K562 (cell line): ENCODE measurements at regions not wholly inside any gene's neighbourhood (a gene's known extent, or its start where the extent isn't known, plus 50 kb on each side); places are given as distances from the start of the nearest gene placed in this dataset.

ENCODE experiments used
- BCL6 ChIP-seq: fragments of 250-450 bp; sonication (Bioruptor Pico); IDR thresholded peaks from 2 replicates; pipeline ENCODE4 v1.4.0; 2020
- HDAC1 ChIP-seq, 2 experiments: fragments of 450-650 bp; IDR thresholded peaks; 2 replicates each; pipeline ENCODE4 v1.6.1; 2016 to 2017; ENCODE audit warnings: inconsistent platforms in 1 of 2, mild to moderate bottlenecking in 1 of 2, moderate library complexity in 1 of 2
- IRF9 ChIP-seq: fragments of 450-650 bp; IDR thresholded peaks from 2 replicates; pipeline ENCODE4 v1.6.1; 2016; ENCODE audit warnings: missing biosample characterization, missing genetic modification characterization
- JUND ChIP-seq, 2 experiments: IDR thresholded peaks; 2 replicates in 1 of 2; 3 replicates in 1 of 2; pipeline ENCODE4 v1.6.1; 2011; ENCODE audit warnings: borderline replicate concordance in 2 of 2, low read depth in 2 of 2, low read length in 2 of 2, improper control_type of control experiment in 1 of 2, missing biosample characterization in 1 of 2, missing genetic modification characterization in 1 of 2, missing genetic modification reagents in 1 of 2
- MYC ChIP-seq, 2 experiments: fragments of 250-450 bp in 1 of 2; sonication (Bioruptor Pico) in 1 of 2; IDR thresholded peaks; 2 replicates each; pipeline versions ENCODE4 v1.5.1 to v1.6.1; 2012 to 2021; ENCODE audit warnings: low read depth in 2 of 2, borderline replicate concordance in 1 of 2, improper control_type of control experiment in 1 of 2, low read length in 1 of 2, mild to moderate bottlenecking in 1 of 2, moderate library complexity in 1 of 2
- NCOA1 ChIP-seq: fragments of 450-650 bp; IDR thresholded peaks from 2 replicates; pipeline ENCODE4 v1.6.1; 2016; ENCODE audit warnings: low read depth
- SIN3A ChIP-seq, 2 experiments: fragments of 150-350 bp in 1 of 2; IDR thresholded peaks; 2 replicates each; pipeline ENCODE4 v1.6.1; 2011 to 2016; ENCODE audit warnings: borderline replicate concordance in 2 of 2, low read depth in 2 of 2, low read length in 2 of 2, mild to moderate bottlenecking in 2 of 2, moderate library complexity in 2 of 2; ENCODE audit not compliant: control insufficient read depth in 1 of 2
- ZBTB40 ChIP-seq, 2 experiments: fragments of 450-650 bp in 1 of 2; sonication (generic) in 1 of 2; formaldehyde crosslinking in 1 of 2; IDR thresholded peaks; 2 replicates each; pipeline versions ENCODE4 v1.7.1 to v1.9.0; 2016 to 2022; ENCODE audit warnings: inconsistent platforms in 1 of 2, mild to moderate bottlenecking in 1 of 2, missing genetic modification reagents in 1 of 2
- ZNF589 ChIP-seq: fragments of 200-800 bp; sonication (Bioruptor generic); IDR thresholded peaks from 2 replicates; pipeline ENCODE4 v1.6.1; 2016; ENCODE audit warnings: low read depth, missing genetic modification characterization, missing compliant biosample characterization
- ZNF644 ChIP-seq: fragments of 200-800 bp; sonication (Bioruptor generic); IDR thresholded peaks from 2 replicates; pipeline ENCODE4 v1.6.1; 2016; ENCODE audit warnings: low read depth, missing genetic modification characterization, missing compliant biosample characterization
- ZNF717 ChIP-seq: fragments of 250-450 bp; sonication (Bioruptor Pico); IDR thresholded peaks from 2 replicates; pipeline ENCODE4 v1.5.0; 2021

GRCh38 chr1:110746644-110747259 lies 72.0 kb upstream of the KCNA3 start (continued):
- TF ChIP-seq ZBTB40 (IDR thresholded peaks at IDR 0.05) (0 out of 2 replicates have a peak, but pooled peaks have one; percentile 43), ZBTB40 (CRISPR knock-in tag; IDR thresholded peaks at IDR 0.05) (no peak), MYC (IDR thresholded peaks at IDR 0.05; ENCODE audit: low read depth, low read length) (no peak), MYC (CRISPR knock-in tag; IDR thresholded peaks at IDR 0.05; ENCODE audit: borderline replicate concordance, low read depth) (no peak), ZNF589 (CRISPR knock-in tag) (no peak), BCL6 (0 out of 2 replicates have a peak, but pooled peaks have one; percentile 69), ZNF644 (tag) (peak; percentile 82), HDAC1 (IDR thresholded peaks at IDR 0.05) (0 out of 4 replicates have a peak, but pooled peaks of 1 of the 2 experiments have one; percentile 14), ZNF717 (CRISPR knock-in tag) (no peak), NCOA1 (peak; percentile 50; the same call in 1 of the 2 replicates), JUND (IDR thresholded peaks at IDR 0.05; ENCODE audit: borderline replicate concordance, low read depth, low read length) (no peak), JUND (tag; IDR thresholded peaks at IDR 0.05; ENCODE audit: borderline replicate concordance, low read depth, low read length) (peak; percentile 54; the same call in 2 of the 3 replicates), SIN3A (IDR thresholded peaks at IDR 0.05; ENCODE audit: borderline replicate concordance in 2 of 2, control insufficient read depth in 1 of 2, low read depth in 2 of 2, low read length in 2 of 2) (no peak), IRF9 (peak; percentile 35; the same call in 1 of the 2 replicates)
